ENCODE measurements at regions not wholly inside any gene's neighbourhood (a gene's known extent, or its start where the extent isn't known, plus 50 kb on each side); places are given as distances from the start of the nearest gene placed in this dataset.
"Not testable (repeated sequence)": the region's sequence is repeated elsewhere in the genome, so short reads cannot be mapped to it uniquely, and the experiment has no call there.

- no peak for DNase-seq (ENCODE audit: low read depth in 2 of 2)
Observed at GRCh38 chr3:16768956-16769355, 115.8 kb upstream of the PLCL2 start.

- DNase-seq (ENCODE audit: low read depth in 2 of 2) = no peak
Observed at GRCh38 chr3:16769525-16769924, 115.2 kb upstream of the PLCL2 start.

GRCh38 chr3:16770021-16770420 lies 114.7 kb upstream of the PLCL2 start:
- no peak for DNase-seq (ENCODE audit: low read depth in 2 of 2)

- no peak for DNase-seq (ENCODE audit: low read depth in 2 of 2)
Observed at GRCh38 chr3:16770792-16771191, 114.0 kb upstream of the PLCL2 start.

GRCh38 chr3:16773594-16773993 lies 111.2 kb upstream of the PLCL2 start:
- DNase-seq (ENCODE audit: low read depth in 2 of 2) = not testable (repeated sequence)

GRCh38 chr3:16774536-16774935 lies 110.2 kb upstream of the PLCL2 start:
- DNase-seq (ENCODE audit: low read depth in 2 of 2) = not testable (repeated sequence)

- DNase-seq (ENCODE audit: low read depth in 2 of 2) = no peak
Observed at GRCh38 chr3:16784973-16785372, 99.8 kb upstream of the PLCL2 start.

- DNase-seq (ENCODE audit: low read depth in 2 of 2) = no peak
Observed at GRCh38 chr3:16785465-16785864, 99.3 kb upstream of the PLCL2 start.

- DNase-seq (ENCODE audit: low read depth in 2 of 2) = no peak
Observed at GRCh38 chr3:16788440-16789056, 96.2 kb upstream of the PLCL2 start.

- DNase-seq (ENCODE audit: low read depth in 2 of 2) = peak; percentile 6 to 13
Observed at GRCh38 chr3:16789344-16790120, 95.2 kb upstream of the PLCL2 start.

GRCh38 chr3:16790432-16791400 lies 94.0 kb upstream of the PLCL2 start:
- no peak for DNase-seq (ENCODE audit: low read depth in 2 of 2)

GRCh38 chr3:16793321-16793720 lies 91.4 kb upstream of the PLCL2 start:
- no peak for DNase-seq (ENCODE audit: low read depth in 2 of 2)

- DNase-seq (ENCODE audit: low read depth in 2 of 2) = no peak
Observed at GRCh38 chr3:16794257-16794656, 90.5 kb upstream of the PLCL2 start.

GRCh38 chr3:16795581-16795980 lies 89.2 kb upstream of the PLCL2 start:
- no peak for DNase-seq (ENCODE audit: low read depth in 2 of 2)

GRCh38 chr3:16797831-16798230 lies 86.9 kb upstream of the PLCL2 start:
- no peak for DNase-seq (ENCODE audit: low read depth in 2 of 2)

- DNase-seq (ENCODE audit: low read depth in 2 of 2) = no peak
Observed at GRCh38 chr3:16798738-16799137, 86.0 kb upstream of the PLCL2 start.

- DNase-seq (ENCODE audit: low read depth in 2 of 2) = no peak
Observed at GRCh38 chr3:16800361-16800760, 84.4 kb upstream of the PLCL2 start.

GRCh38 chr3:16801223-16801622 lies 83.5 kb upstream of the PLCL2 start:
- DNase-seq (ENCODE audit: low read depth in 2 of 2) = no peak

- DNase-seq (ENCODE audit: low read depth in 2 of 2) = no peak
Observed at GRCh38 chr3:16801698-16802097, 83.1 kb upstream of the PLCL2 start.

- no peak for DNase-seq (ENCODE audit: low read depth in 2 of 2)
Observed at GRCh38 chr3:16802389-16802788, 82.4 kb upstream of the PLCL2 start.

GRCh38 chr3:16803019-16803418 lies 81.7 kb upstream of the PLCL2 start:
- DNase-seq (ENCODE audit: low read depth in 2 of 2) = no peak

GRCh38 chr3:16807391-16807790 lies 77.4 kb upstream of the PLCL2 start:
- no peak for DNase-seq (ENCODE audit: low read depth in 2 of 2)
